ENCODE measurements at regions not wholly inside any gene's neighbourhood (a gene's known extent, or its start where the extent isn't known, plus 50 kb on each side); places are given as distances from the start of the nearest gene placed in this dataset.
A peak's percentile ranks its signal among the peaks of the same experiment; 100 is the strongest.

GRCh38 chr2:155256803-155257202, 558.3 kb downstream of the KCNJ3 start:
- POLR2A ChIA-PET = no interaction called here
- CTCF ChIA-PET = no interaction called here

GRCh38 chr2:155250800-155251199, 552.3 kb downstream of the KCNJ3 start:
- ChIA-PET CTCF (no interaction called here), POLR2A (no interaction called here)
- peak; percentile 13 for DNase-seq (ENCODE audit: extremely low spot score)
- no peak for TF ChIP-seq FOXM1 (IDR thresholded peaks at IDR 0.05; ENCODE audit: borderline replicate concordance)
- TF ChIP-seq CTBP1 (IDR thresholded peaks at IDR 0.05; ENCODE audit: borderline replicate concordance) = no peak
- TF ChIP-seq ELF4 (IDR thresholded peaks at IDR 0.05) = no peak
- no peak for TF ChIP-seq ZNF384 (IDR thresholded peaks at IDR 0.05)
- no peak for TF ChIP-seq NFRKB (IDR thresholded peaks at IDR 0.05)
- no peak for TF ChIP-seq FOXK2 (IDR thresholded peaks at IDR 0.05)
- no peak for TF ChIP-seq L3MBTL2 (conservative IDR thresholded peaks at IDR 0.05)
- TF ChIP-seq LEF1 (IDR thresholded peaks at IDR 0.05; ENCODE audit: borderline replicate concordance) = no peak
- TF ChIP-seq HDGF (IDR thresholded peaks at IDR 0.05; ENCODE audit: borderline replicate concordance) = no peak

More at GRCh38 chr2:155256803-155257202, 558.3 kb downstream of the KCNJ3 start:
- no peak for DNase-seq (ENCODE audit: extremely low spot score)
- TF ChIP-seq, protein P1, sequence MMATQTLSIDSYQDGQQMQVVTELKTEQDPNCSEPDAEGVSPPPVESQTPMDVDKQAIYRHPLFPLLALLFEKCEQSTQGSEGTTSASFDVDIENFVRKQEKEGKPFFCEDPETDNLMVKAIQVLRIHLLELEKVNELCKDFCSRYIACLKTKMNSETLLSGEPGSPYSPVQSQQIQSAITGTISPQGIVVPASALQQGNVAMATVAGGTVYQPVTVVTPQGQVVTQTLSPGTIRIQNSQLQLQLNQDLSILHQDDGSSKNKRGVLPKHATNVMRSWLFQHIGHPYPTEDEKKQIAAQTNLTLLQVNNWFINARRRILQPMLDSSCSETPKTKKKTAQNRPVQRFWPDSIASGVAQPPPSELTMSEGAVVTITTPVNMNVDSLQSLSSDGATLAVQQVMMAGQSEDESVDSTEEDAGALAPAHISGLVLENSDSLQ (IDR thresholded peaks at IDR 0.05) = no peak
- no peak for TF ChIP-seq FOXA1 (IDR thresholded peaks at IDR 0.05)
- no peak for TF ChIP-seq SP1 (IDR thresholded peaks at IDR 0.05)
- TF ChIP-seq LEF1 (IDR thresholded peaks at IDR 0.05; ENCODE audit: borderline replicate concordance) = no peak
- TF ChIP-seq NFRKB (IDR thresholded peaks at IDR 0.05) = no peak
- TF ChIP-seq CTBP1 (IDR thresholded peaks at IDR 0.05; ENCODE audit: borderline replicate concordance) = no peak

- CTCF ChIA-PET = no interaction called here
- no peak for DNase-seq (ENCODE audit: extremely low spot score)
- no peak for TF ChIP-seq BHLHE40 (IDR thresholded peaks at IDR 0.05; ENCODE audit: borderline replicate concordance)
- no peak for TF ChIP-seq L3MBTL2 (conservative IDR thresholded peaks at IDR 0.05)
- TF ChIP-seq NFRKB (IDR thresholded peaks at IDR 0.05) = no peak
- no peak for TF ChIP-seq FOXA1 (IDR thresholded peaks at IDR 0.05)
- TF ChIP-seq TARDBP (IDR thresholded peaks at IDR 0.05) = no peak
- TF ChIP-seq, protein P1 (IDR thresholded peaks at IDR 0.05) = no peak
- TF ChIP-seq ZNF384 (IDR thresholded peaks at IDR 0.05) = no peak
- no peak for TF ChIP-seq SP1 (IDR thresholded peaks at IDR 0.05)
- no peak for TF ChIP-seq FOXM1 (IDR thresholded peaks at IDR 0.05; ENCODE audit: borderline replicate concordance)
- TF ChIP-seq SUZ12 (IDR thresholded peaks at IDR 0.05) = no peak
- TF ChIP-seq LEF1 (IDR thresholded peaks at IDR 0.05; ENCODE audit: borderline replicate concordance) = no peak
- TF ChIP-seq HDGF (IDR thresholded peaks at IDR 0.05; ENCODE audit: borderline replicate concordance) = no peak
- no peak for TF ChIP-seq CTBP1 (IDR thresholded peaks at IDR 0.05; ENCODE audit: borderline replicate concordance)
- TF ChIP-seq ELF4 (IDR thresholded peaks at IDR 0.05) = no peak
- no peak for TF ChIP-seq ARNT (IDR thresholded peaks at IDR 0.05)
- POLR2A ChIA-PET = no interaction called here
These were observed 541.7 kb downstream of the KCNJ3 start for GRCh38 chr2:155240176-155240575.

DNA sequence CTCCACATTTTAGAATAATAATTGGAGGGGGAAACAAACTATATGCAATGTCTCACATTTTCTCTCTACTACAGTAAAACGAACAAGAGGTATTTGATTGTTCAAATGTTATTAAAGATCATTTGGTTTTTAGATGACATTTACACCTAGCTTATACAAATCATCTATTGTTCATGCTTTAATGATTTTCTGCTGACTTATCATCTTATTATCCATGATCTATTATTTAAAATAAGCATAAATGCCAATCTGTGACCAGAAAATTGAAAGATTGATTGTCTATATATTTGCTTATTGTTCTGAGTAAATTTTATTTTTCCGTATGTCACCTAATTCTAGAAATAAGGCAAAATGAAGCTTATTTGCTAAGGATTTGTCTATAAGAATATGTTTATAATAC, 537.2 kb downstream of the KCNJ3 start:
- TF ChIP-seq FOXM1 (IDR thresholded peaks at IDR 0.05; ENCODE audit: borderline replicate concordance) (no peak), SUZ12 (IDR thresholded peaks at IDR 0.05) (no peak), FOXK2 (IDR thresholded peaks at IDR 0.05) (no peak), TARDBP (IDR thresholded peaks at IDR 0.05) (no peak), FOXA1 (IDR thresholded peaks at IDR 0.05) (no peak), L3MBTL2 (conservative IDR thresholded peaks at IDR 0.05) (no peak), ELF4 (IDR thresholded peaks at IDR 0.05) (no peak), ZNF384 (IDR thresholded peaks at IDR 0.05) (no peak), LEF1 (IDR thresholded peaks at IDR 0.05; ENCODE audit: borderline replicate concordance) (no peak), CTBP1 (IDR thresholded peaks at IDR 0.05; ENCODE audit: borderline replicate concordance) (no peak), NFRKB (IDR thresholded peaks at IDR 0.05) (no peak), BHLHE40 (IDR thresholded peaks at IDR 0.05; ENCODE audit: borderline replicate concordance) (no peak), ARNT (IDR thresholded peaks at IDR 0.05) (no peak), SP1 (IDR thresholded peaks at IDR 0.05) (no peak), HDGF (IDR thresholded peaks at IDR 0.05; ENCODE audit: borderline replicate concordance) (no peak)
- TF ChIP-seq, protein P1 (IDR thresholded peaks at IDR 0.05) = no peak
- ChIA-PET CTCF (no interaction called here), POLR2A (no interaction called here)
- DNase-seq (ENCODE audit: extremely low spot score) = no peak

DNA sequence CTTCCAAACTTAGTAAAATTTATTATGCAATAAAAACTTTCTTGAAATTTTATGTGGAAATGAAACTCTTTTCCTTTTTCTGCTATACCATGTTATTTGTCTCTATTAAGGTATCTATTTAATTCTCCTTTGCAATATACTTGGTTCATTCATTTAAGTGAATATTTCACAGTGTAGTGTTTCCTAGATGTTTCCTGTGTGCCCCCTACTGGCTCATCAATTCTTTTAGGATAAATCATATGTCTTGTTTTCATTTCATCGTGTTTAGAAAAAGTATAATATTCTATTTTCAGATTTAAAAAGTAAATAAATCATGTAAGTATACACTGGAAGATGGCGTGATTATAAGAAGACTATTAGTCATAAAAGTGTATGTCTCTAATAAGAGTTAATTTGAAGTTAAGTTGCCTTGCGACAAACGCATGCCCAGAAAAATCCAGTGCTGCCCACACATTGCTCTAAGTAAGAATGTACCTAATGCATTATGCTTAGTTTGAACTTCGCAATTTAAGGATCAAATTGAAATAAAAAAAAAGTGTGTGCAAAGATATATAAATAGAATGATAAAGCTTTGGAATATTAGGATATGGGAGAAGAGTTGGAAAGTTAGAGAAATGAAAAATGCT, 525.4 kb downstream of the KCNJ3 start:
- CTCF ChIA-PET = no interaction called here
- no peak for DNase-seq (ENCODE audit: extremely low spot score)
- POLR2A ChIA-PET = no interaction called here
- TF ChIP-seq LEF1 (IDR thresholded peaks at IDR 0.05; ENCODE audit: borderline replicate concordance) (no peak), SUZ12 (IDR thresholded peaks at IDR 0.05) (no peak), ELF4 (IDR thresholded peaks at IDR 0.05) (no peak), FOXA1 (IDR thresholded peaks at IDR 0.05) (no peak), TARDBP (IDR thresholded peaks at IDR 0.05) (no peak), FOXM1 (IDR thresholded peaks at IDR 0.05; ENCODE audit: borderline replicate concordance) (no peak), SP1 (IDR thresholded peaks at IDR 0.05) (no peak), BHLHE40 (IDR thresholded peaks at IDR 0.05; ENCODE audit: borderline replicate concordance) (no peak), ARNT (IDR thresholded peaks at IDR 0.05) (no peak), NFRKB (IDR thresholded peaks at IDR 0.05) (no peak), ZNF384 (IDR thresholded peaks at IDR 0.05) (no peak), FOXK2 (IDR thresholded peaks at IDR 0.05) (no peak), HDGF (IDR thresholded peaks at IDR 0.05; ENCODE audit: borderline replicate concordance) (no peak), CTBP1 (IDR thresholded peaks at IDR 0.05; ENCODE audit: borderline replicate concordance) (no peak), L3MBTL2 (conservative IDR thresholded peaks at IDR 0.05) (no peak)
- TF ChIP-seq, protein P1 (IDR thresholded peaks at IDR 0.05) = no peak
